ENCODE measurements at regions not wholly inside any gene's neighbourhood (a gene's known extent, or its start where the extent isn't known, plus 50 kb on each side); places are given as distances from the start of the nearest gene placed in this dataset.

- TF ChIP-seq CTCF (IDR thresholded peaks at IDR 0.05) (no peak), POLR2A (IDR thresholded peaks at IDR 0.05) (no peak), EP300 (IDR thresholded peaks at IDR 0.05) (no peak)
Observed at GRCh38 chr5:118545470-118545869, 442.9 kb downstream of the DTWD2 start.
